ENCODE measurements at regions not wholly inside any gene's neighbourhood (a gene's known extent, or its start where the extent isn't known, plus 50 kb on each side); places are given as distances from the start of the nearest gene placed in this dataset.

- TF ChIP-seq CTCF (IDR thresholded peaks at IDR 0.05; ENCODE audit: poor library complexity) (no peak), EZH2 (IDR thresholded peaks at IDR 0.05; ENCODE audit: borderline replicate concordance) (no peak)
Observed at GRCh38 chr7:50860598-50860997, 77.9 kb upstream of the GRB10 start.
